K562 (cell line): ENCODE measurements at regions not wholly inside any gene's neighbourhood (a gene's known extent, or its start where the extent isn't known, plus 50 kb on each side); places are given as distances from the start of the nearest gene placed in this dataset.

Experiments used
- ATAC-seq: fragments of 200-7000 bp; cut with Tn5 transposase; 3 replicates; pipeline ENCODE4 v1.9.1; 2020; ENCODE audit warnings: moderate library complexity
- BruUV-seq: library from RNA; stranded (reverse); fragments of 400-500 nt; replicated peaks from 2 replicates; lab custom pipeline; 2021; lab: Mats Ljungman, UMichigan
- CTCF ChIA-PET: fragments of 300-600 bp; formaldehyde crosslinking; extraction: SDS; loops from one replicate; lab custom pipeline; 2021; ENCODE audit warnings: low intra/inter-chr PET ratio; lab: Yijun Ruan, JAX
- POLR2A ChIA-PET: fragments of 300-600, 350-650 bp; sonication (Branson Sonifier 250); formaldehyde crosslinking; extraction: SDS; loops from one replicate; lab custom pipeline; 2021; ENCODE audit warnings: antibody characterized with exemption, inconsistent platforms; lab: Yijun Ruan, JAX
- DNase-seq, 4 experiments: peaks; one replicate each; pipeline versions ENCODE4 v3.0.0 to v3.0.0-alpha.2; 2011 to 2018; ENCODE audit warnings: low spot score in 3 of 4, mixed read lengths in 3 of 4; ENCODE audit errors: extremely low read depth in 1 of 4
- FAIRE-seq: peaks from 2 replicates; lab custom pipeline; 2011; peaks lifted over from hg19 to GRCh38; lab: Jason Lieb, UNC
- H2AFZ ChIP-seq: 2 replicates; pipeline ENCODE4 v1.6.0; 2011; ENCODE audit warnings: low read depth, low read length, control low read depth, inconsistent platforms
- H3K27ac ChIP-seq: fragments of 200-600 bp; 3 replicates; pipeline ENCODE4 v1.8.0; 2011; ENCODE audit warnings: low read depth, mild to moderate bottlenecking, control low read depth, inconsistent platforms, low read length, moderate library complexity, mixed read lengths; ENCODE audit errors: extremely low read depth
- H3K27me3 ChIP-seq, 2 experiments: fragments of 300-600 bp in 1 of 2; 2 replicates in 1 of 2; 3 replicates in 1 of 2; pipeline versions ENCODE4 v1.6.0 to v1.8.0; 2011; ENCODE audit warnings: inconsistent platforms in 2 of 2, low read length in 2 of 2, mild to moderate bottlenecking in 1 of 2, mixed read lengths in 1 of 2, moderate library complexity in 1 of 2; ENCODE audit not compliant: control insufficient read depth in 2 of 2, insufficient read depth in 2 of 2
- H3K36me3 ChIP-seq: fragments of 300-600 bp; 3 replicates; pipeline ENCODE4 v1.8.0; 2011; ENCODE audit warnings: mild to moderate bottlenecking, low read length, inconsistent platforms; ENCODE audit not compliant: control insufficient read depth, insufficient read depth
- H3K4me1 ChIP-seq, 2 experiments: fragments of 200-600 bp in 1 of 2; replicated peaks in 1 of 2; 2 replicates in 1 of 2; 3 replicates in 1 of 2; pipeline versions ENCODE4 v1.5.1 to v1.8.0; 2011; ENCODE audit warnings: inconsistent platforms in 2 of 2, low read length in 2 of 2, mild to moderate bottlenecking in 1 of 2, mixed read lengths in 1 of 2, moderate library complexity in 1 of 2; ENCODE audit not compliant: control insufficient read depth in 2 of 2, insufficient read depth in 2 of 2
- H3K4me2 ChIP-seq: 2 replicates; pipeline ENCODE4 v1.6.1; 2011; ENCODE audit warnings: low read length, control low read depth, inconsistent platforms, mixed read lengths; ENCODE audit not compliant: insufficient read depth
- H3K4me3 ChIP-seq: fragments of 200-600 bp; sonication (generic), shearing (Covaris generic); 2 replicates; pipeline ENCODE4 v1.5.1; 2016; ENCODE audit warnings: control low read depth, inconsistent platforms
- H3K79me2 ChIP-seq: fragments of 200-600 bp; 3 replicates; pipeline ENCODE4 v1.8.0; 2011; ENCODE audit warnings: low read length, inconsistent platforms; ENCODE audit not compliant: control insufficient read depth, insufficient read depth
- H3K9ac ChIP-seq, 2 experiments: 2 replicates each; pipeline versions ENCODE4 v1.6.0 to v1.6.1; 2011; ENCODE audit warnings: low read depth in 2 of 2, low read length in 2 of 2, control low read depth in 1 of 2, inconsistent platforms in 1 of 2, mild to moderate bottlenecking in 1 of 2, mixed read lengths in 1 of 2; ENCODE audit not compliant: insufficient read depth in 1 of 2
- H3K9me1 ChIP-seq: one replicate; pipeline ENCODE4 v1.6.0; 2011; ENCODE audit warnings: inconsistent platforms, mild to moderate bottlenecking, low read length, moderate library complexity; ENCODE audit not compliant: control insufficient read depth, insufficient read depth
- H3K9me3 ChIP-seq: replicated peaks from 2 replicates; pipeline ENCODE4 v1.5.1; 2011; ENCODE audit warnings: low read depth, low read length, inconsistent platforms; ENCODE audit not compliant: control insufficient read depth, insufficient read depth
- H4K20me1 ChIP-seq: replicated peaks from 2 replicates; pipeline ENCODE4 v1.6.1; 2011; ENCODE audit warnings: low read length, inconsistent platforms, mixed read lengths; ENCODE audit not compliant: control insufficient read depth, insufficient read depth
- ADNP ChIP-seq: fragments of 200-800 bp; sonication (Bioruptor generic); IDR thresholded peaks from 2 replicates; pipeline ENCODE4 v1.6.1; 2016; ENCODE audit warnings: missing genetic modification characterization, missing compliant biosample characterization
- CSDE1 ChIP-seq, 2 experiments: fragments of 450-650 bp; IDR thresholded peaks; 2 replicates each; pipeline ENCODE4 v1.6.1; 2016; ENCODE audit warnings: mild to moderate bottlenecking in 1 of 2
- DDX20 ChIP-seq: fragments of 450-650 bp; IDR thresholded peaks from 2 replicates; pipeline ENCODE4 v1.6.1; 2016; ENCODE audit warnings: missing genetic modification characterization, low read depth, mild to moderate bottlenecking, missing compliant biosample characterization, moderate library complexity
- DLX4 ChIP-seq: fragments of 250-450 bp; sonication (Bioruptor Pico); IDR thresholded peaks from 2 replicates; pipeline ENCODE4 v1.6.1; 2021; ENCODE audit warnings: mild to moderate bottlenecking
- GABPA ChIP-seq: fragments of 200-800 bp; sonication (Bioruptor generic); conservative IDR thresholded peaks from 2 replicates; pipeline ENCODE4 v1.6.1; 2016; ENCODE audit warnings: low read depth, missing genetic modification characterization, missing compliant biosample characterization
- HIVEP1 ChIP-seq: fragments of 250-450 bp; sonication (Bioruptor Pico); IDR thresholded peaks from 2 replicates; pipeline ENCODE4 v1.4.0; 2020; ENCODE audit warnings: mild to moderate bottlenecking
- MTA1 ChIP-seq: fragments of 450-650 bp; IDR thresholded peaks from 2 replicates; pipeline ENCODE4 v1.6.1; 2017; ENCODE audit warnings: borderline replicate concordance
- NCOA6 ChIP-seq: fragments of 450-650 bp; IDR thresholded peaks from 2 replicates; pipeline ENCODE4 v1.6.1; 2017; ENCODE audit warnings: mild to moderate bottlenecking
- NFIC ChIP-seq: fragments of 450-650 bp; IDR thresholded peaks from 2 replicates; pipeline ENCODE4 v1.6.1; 2017; ENCODE audit warnings: mild to moderate bottlenecking, inconsistent platforms
- NFRKB ChIP-seq: fragments of 450-650 bp; IDR thresholded peaks from 2 replicates; pipeline ENCODE4 v1.6.1; 2016; ENCODE audit warnings: low read depth
- PREB ChIP-seq: sonication (generic); formaldehyde crosslinking; IDR thresholded peaks from 2 replicates; pipeline ENCODE4 v1.8.1; 2023; ENCODE audit warnings: mild to moderate bottlenecking, missing genetic modification reagents
- RNF2 ChIP-seq: sonication (generic); IDR thresholded peaks from 2 replicates; pipeline ENCODE4 v1.6.1; 2016
- SNAPC5 ChIP-seq: fragments of 250-450 bp; sonication (Bioruptor Pico); IDR thresholded peaks from 2 replicates; pipeline ENCODE4 v1.8.0; 2021; ENCODE audit warnings: moderate library complexity, mild to moderate bottlenecking, inconsistent platforms
- SP2 ChIP-seq: IDR thresholded peaks from 2 replicates; pipeline ENCODE4 v1.6.1; 2011; ENCODE audit warnings: mild to moderate bottlenecking, low read depth, low read length, moderate library complexity; ENCODE audit not compliant: poor library complexity, severe bottlenecking; ENCODE audit errors: extremely low read depth
- ZNF668 ChIP-seq: fragments of 250-450 bp; sonication (Bioruptor Pico); IDR thresholded peaks from 2 replicates; pipeline ENCODE4 v1.8.0; 2022; ENCODE audit warnings: mild to moderate bottlenecking, inconsistent platforms
- WGBS: fragments of 100-300 bp; shearing (Covaris generic); methylation state at CpG from one replicate; pipeline ENCODE4 v1.1.6; 2016; ENCODE audit warnings: low coverage, mixed read lengths; ENCODE audit not compliant: insufficient coverage; ENCODE audit errors: missing lambda C conversion rate; 5-methylcytosine and 5-hydroxymethylcytosine counted together
- in situ Hi-C: fragments of 300-500 bp; cut with MboI; formaldehyde crosslinking; loops from 4 replicates; pipeline ENCODE4 v1.15.0; 2018; ENCODE audit warnings: inconsistent platforms, mixed read lengths
- intact Hi-C: fragments of 100-400 bp; cut with micrococcal nuclease; formaldehyde crosslinking; loops from 2 replicates; pipeline ENCODE4 v1.14.2; 2022

GRCh38 chr18:22346401-22346952 lies 71.2 kb downstream of the CTAGE1 start:
- ChIA-PET POLR2A (interaction anchor here (2.2 kb wide), 1 partner anchor 26 kb away, joined by 6 read pairs; no protein-coding TSS in a partner anchor), CTCF (no interaction called here)
- in situ Hi-C loops: no loop called here
- Histone ChIP-seq H3K4me1 (peaks cover 3 to 9% of the 10 kb centered on the region in 2 experiments; a peak in 2 of 5 replicates), H3K79me2 (no peaks in the 10 kb centered on the region), H3K4me2 (no peak overlapping the region), H2AFZ (no peak overlapping the region), H4K20me1 (no peaks in the 10 kb centered on the region; the same call in 1 of the 2 replicates)
- FAIRE-seq (no peak), DNase-seq (peak in 1 of 4 experiments; percentile 8)
- WGBS: 0% methylated on average over 2 of the region's 2 CpGs
- BruUV-seq: no TSS peak
- TF ChIP-seq SP2: no peak
- TF ChIP-seq NFIC: 0 out of 2 replicates have a peak, but pooled peaks have one; percentile 9
- TF ChIP-seq, all 486 proteins: peak for 1
- Histone ChIP-seq H3K27ac (no peak overlapping the region), H3K36me3 (no peaks in the 10 kb centered on the region), H3K4me3 (no peak overlapping the region), H3K9ac (no peak overlapping the region), H3K9me1 (no peaks in the 10 kb centered on the region), H3K27me3 (peaks cover 35 to 42% of the 10 kb centered on the region in 2 experiments), H3K9me3 (no peaks in the 10 kb centered on the region)
- intact Hi-C loops: no loop called here
- ATAC-seq: no peak

- in situ Hi-C loops: no loop called here
Observed at GRCh38 chr18:22345718-22346117, 72.0 kb downstream of the CTAGE1 start.

More at GRCh38 chr18:22345718-22346117, 72.0 kb downstream of the CTAGE1 start:
- ChIA-PET POLR2A (no interaction called here), CTCF (no interaction called here)
- Histone ChIP-seq H3K9me1 (no peaks in the 10 kb centered on the region), H3K4me1 (peaks cover 3 to 9% of the 10 kb centered on the region in 2 experiments; a peak in 2 of 5 replicates), H3K36me3 (no peaks in the 10 kb centered on the region), H3K9me3 (no peaks in the 10 kb centered on the region), H3K4me2 (no peak overlapping the region), H2AFZ (no peak overlapping the region), H3K27ac (no peak overlapping the region), H4K20me1 (no peaks in the 10 kb centered on the region; the same call in 1 of the 2 replicates), H3K79me2 (no peaks in the 10 kb centered on the region), H3K27me3 (peaks cover 31 to 37% of the 10 kb centered on the region in 2 experiments), H3K9ac (no peak overlapping the region), H3K4me3 (no peak overlapping the region)
- no peak for ATAC-seq
- intact Hi-C loops: no loop called here
- TF ChIP-seq ADNP (no peak), ZNF668 (CRISPR knock-in tag) (no peak), PREB (CRISPR knock-in tag) (no peak), RNF2 (no peak), DLX4 (CRISPR knock-in tag) (no peak), DDX20 (no peak), CSDE1 (IDR thresholded peaks at IDR 0.05) (no peak), MTA1 (no peak), NCOA6 (no peak), HIVEP1 (CRISPR knock-in tag) (no peak), NFRKB (no peak), SNAPC5 (CRISPR knock-in tag) (no peak), GABPA (tag) (no peak)
- WGBS: 0% methylated on average over 2 of the region's 2 CpGs
- FAIRE-seq: no peak
- no peak for DNase-seq
- no TSS peak for BruUV-seq
